ENCODE measurements at regions not wholly inside any gene's neighbourhood (a gene's known extent, or its start where the extent isn't known, plus 50 kb on each side); places are given as distances from the start of the nearest gene placed in this dataset.

DNA sequence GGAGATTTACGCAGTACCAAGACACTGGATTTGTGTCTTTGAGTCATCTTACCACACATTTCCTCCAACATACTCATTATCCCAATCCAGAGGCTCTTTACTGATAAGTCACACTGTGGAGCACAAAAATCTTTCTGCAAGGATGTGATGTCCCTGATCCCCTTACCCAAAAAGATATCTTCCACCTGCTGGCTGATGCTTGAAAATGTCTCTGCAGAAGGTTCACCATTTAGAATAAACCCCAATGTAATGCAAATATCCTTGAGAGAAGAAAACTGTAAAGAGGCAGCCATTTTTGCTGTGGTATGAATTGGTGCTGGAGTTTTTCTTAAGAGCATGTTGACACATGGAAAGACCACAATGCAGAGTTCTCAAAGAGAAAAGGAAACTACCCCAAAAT lies 65.7 kb upstream of the RORB start:
- Histone ChIP-seq H3K79me2 (ENCODE audit: control insufficient read depth, insufficient read depth, low read length) (no peaks in the 10 kb centered on the region), H4K20me1 (replicated peaks; ENCODE audit: control insufficient read depth, extremely low read depth, insufficient read depth, low read length) (no peaks in the 10 kb centered on the region), H3K4me1 (ENCODE audit: control insufficient read depth, extremely low read depth, insufficient read depth, low read length) (no peaks in the 10 kb centered on the region), H3K4me3 (replicated peaks in 1 of 3; ENCODE audit: insufficient read depth in 1 of 3, low read depth in 1 of 3, low read length in 3 of 3) (no peak overlapping the region), H3K9ac (replicated peaks; ENCODE audit: extremely low read depth, insufficient read depth, low read length) (no peak overlapping the region), H3K4me2 (ENCODE audit: insufficient read depth, low read length) (no peak overlapping the region), H3K36me3 (ENCODE audit: control insufficient read depth in 2 of 2, extremely low read depth in 1 of 2, insufficient read depth in 2 of 2, low read length in 2 of 2) (no peaks in the 10 kb centered on the region), H3K9me1 (replicated peaks; ENCODE audit: control insufficient read depth, extremely low read depth, insufficient read depth, low read length) (no peaks in the 10 kb centered on the region), H3K9me3 (replicated peaks; ENCODE audit: control insufficient read depth, insufficient read depth, low read length) (peaks cover 7% of the 10 kb centered on the region), H3K27me3 (ENCODE audit: control insufficient read depth in 2 of 2, insufficient read depth in 2 of 2, low read length in 2 of 2) (no peaks in the 10 kb centered on the region), H3K27ac (ENCODE audit: insufficient read depth, low read depth, low read length) (no peak overlapping the region), H2AFZ (ENCODE audit: low read depth, low read length) (no peak overlapping the region)
- TF ChIP-seq POLR2A (IDR thresholded peaks at IDR 0.05; ENCODE audit: low read depth, low read length) (no peak), POLR2AphosphoS5 (IDR thresholded peaks at IDR 0.05; ENCODE audit: insufficient read depth, low read depth, low read length) (no peak), FOS (IDR thresholded peaks at IDR 0.05; ENCODE audit: borderline replicate concordance, insufficient read depth, low read length) (no peak), MAX (IDR thresholded peaks at IDR 0.05; ENCODE audit: insufficient read depth, insufficient read length) (no peak), EZH2 (IDR thresholded peaks at IDR 0.05; ENCODE audit: borderline replicate concordance, low read depth, low read length, severe bottlenecking) (no peak), MYC (IDR thresholded peaks at IDR 0.05; ENCODE audit: low read depth, low read length) (no peak), GATA2 (IDR thresholded peaks at IDR 0.05; ENCODE audit: insufficient read depth, insufficient read length, low read depth, low read length) (no peak), JUN (IDR thresholded peaks at IDR 0.05; ENCODE audit: borderline replicate concordance, insufficient read depth, insufficient read length, low read depth) (no peak)
- TF ChIP-seq, protein P1, sequence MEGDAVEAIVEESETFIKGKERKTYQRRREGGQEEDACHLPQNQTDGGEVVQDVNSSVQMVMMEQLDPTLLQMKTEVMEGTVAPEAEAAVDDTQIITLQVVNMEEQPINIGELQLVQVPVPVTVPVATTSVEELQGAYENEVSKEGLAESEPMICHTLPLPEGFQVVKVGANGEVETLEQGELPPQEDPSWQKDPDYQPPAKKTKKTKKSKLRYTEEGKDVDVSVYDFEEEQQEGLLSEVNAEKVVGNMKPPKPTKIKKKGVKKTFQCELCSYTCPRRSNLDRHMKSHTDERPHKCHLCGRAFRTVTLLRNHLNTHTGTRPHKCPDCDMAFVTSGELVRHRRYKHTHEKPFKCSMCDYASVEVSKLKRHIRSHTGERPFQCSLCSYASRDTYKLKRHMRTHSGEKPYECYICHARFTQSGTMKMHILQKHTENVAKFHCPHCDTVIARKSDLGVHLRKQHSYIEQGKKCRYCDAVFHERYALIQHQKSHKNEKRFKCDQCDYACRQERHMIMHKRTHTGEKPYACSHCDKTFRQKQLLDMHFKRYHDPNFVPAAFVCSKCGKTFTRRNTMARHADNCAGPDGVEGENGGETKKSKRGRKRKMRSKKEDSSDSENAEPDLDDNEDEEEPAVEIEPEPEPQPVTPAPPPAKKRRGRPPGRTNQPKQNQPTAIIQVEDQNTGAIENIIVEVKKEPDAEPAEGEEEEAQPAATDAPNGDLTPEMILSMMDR (IDR thresholded peaks at IDR 0.05; ENCODE audit: extremely low read depth in 1 of 2, insufficient read depth in 1 of 2, low read depth in 1 of 2, low read length in 2 of 2): no peak
- ChIA-PET CTCF (no interaction called here), POLR2A (no interaction called here)
- intact Hi-C loops (cut with micrococcal nuclease) (no loop called here), dilution Hi-C loops (cut with MboI; ENCODE audit: extremely low pct_ligation_motif_present, low sequenced_read_pairs) (no loop called here)
- DNase-seq (ENCODE audit: low read depth, low spot score): no peak
- no TSS peak for BruUV-seq (replicated peaks)
- no peak for FAIRE-seq

Measured in endothelial cell of umbilical vein (primary cell).